Fibroblast of skin of abdomen (primary cell): ENCODE measurements at regions not wholly inside any gene's neighbourhood (a gene's known extent, or its start where the extent isn't known, plus 50 kb on each side); places are given as distances from the start of the nearest gene placed in this dataset.

Experiments used
- DNase-seq: peaks from one replicate; pipeline ENCODE4 v3.0.0-alpha.2; 2013

DNA sequence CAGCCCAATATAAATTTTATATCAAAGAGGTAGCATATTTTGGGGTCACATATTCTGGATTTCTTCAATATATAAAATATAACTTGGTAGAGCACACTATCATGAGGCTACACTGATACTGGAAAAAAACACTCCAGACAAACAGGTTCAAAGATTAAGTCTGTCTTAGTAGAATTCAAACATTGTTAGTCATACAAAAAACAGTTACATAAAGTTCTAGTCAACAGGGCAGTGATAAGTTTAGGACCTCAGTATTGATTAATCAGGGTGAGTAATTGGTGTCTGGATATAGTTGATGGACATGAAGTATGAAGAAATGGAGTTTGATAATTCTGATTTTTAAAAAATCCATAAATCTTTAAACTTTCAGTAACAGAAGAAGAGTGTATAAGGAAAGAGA lies 1291.3 kb downstream of the FSTL5 start:
- no peak for DNase-seq

DNA sequence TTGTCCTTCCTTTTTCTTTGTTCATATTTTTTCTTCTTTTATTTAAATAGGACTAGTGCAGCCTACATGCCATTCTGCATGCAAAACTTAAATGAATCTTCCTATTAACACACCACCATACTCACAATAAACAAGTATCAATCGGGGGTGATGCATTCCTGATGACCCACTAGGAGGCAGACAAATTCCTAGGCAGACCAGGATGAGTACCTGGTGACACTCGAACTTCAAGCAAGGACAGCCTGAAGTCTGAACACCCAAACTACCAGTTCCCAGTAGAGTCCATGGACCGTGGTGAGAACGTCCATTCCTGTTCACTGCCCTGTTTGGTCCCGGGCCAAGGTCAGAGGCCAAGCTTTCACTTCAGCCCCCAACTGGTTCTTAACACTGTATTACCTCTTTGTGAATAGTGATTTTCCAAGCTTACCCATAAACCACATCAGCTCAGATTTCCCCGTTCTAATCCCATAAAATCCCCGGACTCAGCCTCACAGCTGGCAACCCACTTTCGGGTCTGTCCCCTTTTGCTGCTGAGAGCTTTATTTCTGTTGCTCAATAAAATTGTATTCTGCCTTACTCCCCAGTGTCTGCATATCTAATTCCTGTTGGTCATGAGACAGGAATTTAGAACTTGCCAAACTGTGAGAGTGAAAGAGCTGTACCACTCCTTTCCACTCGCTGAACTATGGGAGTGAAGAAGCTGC lies 1286.6 kb downstream of the FSTL5 start:
- DNase-seq: peak; percentile 2

GRCh38 chr4:160880180-160880579 lies 1283.6 kb downstream of the FSTL5 start:
- no peak for DNase-seq

GRCh38 chr4:160887668-160888067 lies 1276.1 kb downstream of the FSTL5 start:
- DNase-seq: no peak

GRCh38 chr4:160894128-160894527 lies 1269.7 kb downstream of the FSTL5 start:
- no peak for DNase-seq

DNA sequence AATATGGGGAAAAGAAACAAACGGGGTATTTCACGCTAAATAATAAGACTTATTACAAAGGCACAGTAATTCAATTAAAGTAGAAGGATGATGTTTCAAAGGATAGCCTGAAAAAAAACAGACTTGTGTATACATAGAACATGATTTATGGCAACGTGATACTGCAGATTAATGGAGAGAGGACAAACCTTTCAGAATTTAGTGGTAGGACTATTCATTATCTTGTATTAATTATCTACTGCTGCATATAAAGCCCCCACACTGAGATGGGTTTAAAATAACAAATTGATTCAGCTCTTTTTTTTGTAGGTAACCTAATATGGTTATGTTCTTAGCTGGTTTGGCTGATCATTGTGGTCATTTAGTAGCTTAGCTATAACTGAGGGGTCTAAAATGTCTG lies 1269.0 kb downstream of the FSTL5 start:
- DNase-seq: no peak

DNA sequence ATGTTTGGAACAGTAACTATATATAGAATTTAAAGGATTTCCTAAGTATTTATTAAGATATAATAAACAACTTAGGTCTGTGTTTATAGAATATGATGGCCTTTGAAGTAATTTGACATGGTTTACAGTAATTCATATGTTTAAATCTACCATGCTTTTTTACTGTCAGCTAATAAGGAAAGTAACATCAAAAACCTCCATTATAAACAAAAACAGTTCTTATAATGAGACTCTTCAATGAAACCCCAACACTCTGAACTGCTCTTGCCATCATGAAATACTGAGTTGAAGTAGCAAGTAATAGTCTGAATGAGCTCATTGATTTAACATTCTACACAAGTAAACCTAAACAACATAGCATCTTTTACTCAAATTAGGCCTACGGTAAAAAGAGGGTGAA lies 1236.5 kb downstream of the FSTL5 start:
- DNase-seq: no peak

GRCh38 chr4:160928482-160928881 lies 1235.3 kb downstream of the FSTL5 start:
- DNase-seq: no peak

DNA sequence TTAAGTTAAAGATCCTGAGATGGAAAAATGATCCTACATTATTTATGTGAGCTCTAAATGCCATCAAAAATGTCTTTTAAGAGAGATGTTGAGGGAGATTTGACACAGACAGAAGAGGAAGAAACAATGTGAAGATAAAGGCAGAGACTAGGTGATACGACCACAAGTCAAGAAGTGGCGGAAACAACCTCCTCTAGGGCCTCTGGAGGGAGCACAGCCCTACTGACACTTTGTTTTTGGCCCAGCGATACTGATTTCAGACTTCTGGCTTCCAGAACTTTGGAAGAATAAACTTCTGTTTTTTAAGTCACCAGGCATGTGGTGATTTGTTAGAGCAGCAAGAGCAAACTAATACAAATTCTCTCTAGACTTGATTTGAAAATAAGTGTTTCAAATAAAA lies 1216.1 kb downstream of the FSTL5 start:
- no peak for DNase-seq

- no peak for DNase-seq
These were observed 1206.9 kb downstream of the FSTL5 start for GRCh38 chr4:160956875-160957274.

DNA sequence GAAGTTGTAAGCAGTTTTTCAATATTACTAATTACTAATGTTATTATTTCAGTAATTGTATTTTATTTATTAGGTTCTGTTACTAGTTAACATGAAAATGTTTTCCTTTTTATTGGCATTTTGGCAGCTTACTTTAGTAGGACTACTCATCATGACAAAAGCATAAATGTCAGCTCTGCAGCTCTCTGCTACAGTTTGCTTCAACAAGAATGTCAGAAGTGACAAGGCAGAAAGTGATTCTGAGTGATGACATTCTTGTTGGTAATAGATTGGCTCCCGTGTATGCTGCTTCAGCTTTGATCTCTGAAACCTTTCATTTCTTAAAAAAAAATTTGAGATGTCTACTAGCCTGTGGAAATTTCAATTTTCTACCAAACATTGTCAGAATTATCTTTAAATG lies 1193.9 kb downstream of the FSTL5 start:
- no peak for DNase-seq

DNA sequence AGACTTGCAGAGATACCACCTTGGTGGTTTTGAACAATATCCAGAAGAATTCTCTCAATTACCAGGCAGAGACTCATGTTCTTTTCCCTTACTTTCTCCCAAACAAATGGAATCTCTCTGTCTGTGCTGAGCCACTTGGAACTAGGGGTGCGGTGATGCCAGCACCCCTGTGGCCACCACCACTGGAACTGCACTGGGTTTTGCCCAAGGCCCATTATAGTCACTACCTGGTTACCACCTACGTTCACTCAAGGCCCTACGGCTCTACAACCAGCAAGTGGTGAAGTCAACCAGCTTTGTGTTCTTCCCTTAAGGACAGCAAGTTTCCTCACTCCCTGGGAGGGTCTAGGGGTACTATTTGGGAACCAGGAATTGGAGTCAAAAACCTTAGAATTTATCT lies 1183.7 kb downstream of the FSTL5 start:
- DNase-seq: no peak

- no peak for DNase-seq
These were observed 1182.7 kb downstream of the FSTL5 start for GRCh38 chr4:160981083-160981482.

GRCh38 chr4:160983035-160983434 lies 1180.8 kb downstream of the FSTL5 start:
- DNase-seq: no peak

- DNase-seq: no peak
These were observed 1161.4 kb downstream of the FSTL5 start for GRCh38 chr4:161002386-161002785.

DNA sequence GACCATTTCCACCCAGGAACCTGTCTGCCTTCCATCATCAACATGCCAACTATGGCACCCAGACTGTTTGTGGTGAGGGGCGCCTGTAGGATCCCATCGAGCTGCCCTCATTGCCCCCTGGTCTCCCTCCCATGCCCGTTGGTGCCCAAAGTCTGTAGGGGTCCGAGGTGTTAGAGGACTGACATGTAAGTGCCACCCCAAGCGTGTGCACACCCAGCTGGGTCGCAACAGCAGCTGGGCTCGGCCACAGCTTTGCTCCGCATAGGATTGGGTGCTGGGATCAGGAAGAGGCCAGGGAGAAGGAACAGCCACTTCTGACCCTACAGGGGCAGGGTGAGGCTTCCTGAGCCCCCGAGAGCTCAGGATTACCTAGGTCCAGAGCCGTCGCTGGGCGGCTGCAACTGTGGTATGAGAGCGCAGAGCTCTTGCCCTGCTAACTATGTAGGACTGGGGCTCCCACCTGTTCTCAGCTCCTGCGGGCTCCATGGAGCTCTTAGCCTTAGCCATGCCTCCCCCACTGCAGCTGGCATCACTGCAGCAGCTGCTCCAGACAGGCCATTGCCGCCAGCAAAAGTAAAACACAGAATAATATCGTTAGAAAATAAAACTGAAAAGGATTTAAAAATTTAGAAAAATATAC lies 1160.3 kb downstream of the FSTL5 start:
- DNase-seq: no peak

DNA sequence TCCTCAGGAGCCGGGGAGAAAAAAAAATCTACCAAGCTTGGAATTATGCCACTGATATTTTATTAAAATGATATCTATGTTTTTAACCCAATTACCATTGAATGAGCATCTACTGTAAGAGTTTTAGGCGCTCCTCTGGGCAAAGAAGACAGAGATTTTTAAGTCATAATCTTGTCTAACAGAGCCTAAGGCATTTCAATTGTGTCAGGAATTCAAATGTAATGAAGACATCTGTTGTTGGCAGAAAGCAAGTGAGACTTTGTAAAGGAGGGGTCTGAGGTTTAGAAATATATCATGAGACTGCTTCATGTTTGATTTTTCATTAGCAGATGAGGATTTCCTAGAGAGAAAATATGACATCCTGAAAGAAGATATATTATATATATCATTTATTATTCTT lies 1158.1 kb downstream of the FSTL5 start:
- no peak for DNase-seq

DNA sequence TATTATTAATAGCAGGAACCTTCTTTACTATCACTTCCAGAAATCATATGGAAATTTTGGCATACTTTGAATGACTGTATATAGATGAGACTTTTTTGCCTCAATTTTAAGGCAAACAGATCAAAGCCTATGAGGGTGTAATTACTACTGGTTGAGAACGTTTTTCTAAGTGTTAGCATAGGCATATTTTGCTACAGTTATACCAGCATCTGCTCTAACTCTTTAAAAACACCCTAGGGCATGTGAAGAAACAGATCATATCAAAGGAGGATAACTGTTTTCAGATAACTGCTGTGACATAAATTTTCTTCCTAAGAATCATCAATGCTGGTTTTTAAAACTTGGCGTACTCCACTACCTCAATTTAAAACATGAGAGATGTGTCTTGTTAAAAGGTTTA lies 1155.3 kb downstream of the FSTL5 start:
- DNase-seq: no peak

- DNase-seq: no peak
These were observed 1153.6 kb downstream of the FSTL5 start for GRCh38 chr4:161010227-161010626.
